Activated naive CD4-positive, alpha-beta T cell treated with anti-CD3 and anti-CD28 coated beads, Interleukin-2, amount 10 ng/mL, durations not matched to agents 7 days and 5 days (primary cell): ENCODE measurements at regions not wholly inside any gene's neighbourhood (a gene's known extent, or its start where the extent isn't known, plus 50 kb on each side); places are given as distances from the start of the nearest gene placed in this dataset.

Source experiments
- CTCF ChIA-PET: fragments of 350-600 bp; sonication (Branson Sonifier 250); formaldehyde crosslinking; loops from one replicate; lab custom pipeline; 2021; ENCODE audit warnings: antibody characterized with exemption; lab: Charles Lee
- DNase-seq: peaks from one replicate; pipeline ENCODE4 v3.0.0-alpha.2; 2020
- H3K27ac Mint-ChIP-seq: one replicate; pipeline ENCODE4 v1.8.0; 2021; ENCODE audit warnings: mild to moderate bottlenecking, moderate library complexity, mixed read lengths
- H3K27me3 Mint-ChIP-seq: one replicate; pipeline ENCODE4 v1.8.0; 2021; ENCODE audit warnings: mild to moderate bottlenecking, mixed read lengths
- H3K36me3 Mint-ChIP-seq: one replicate; pipeline ENCODE4 v1.8.0; 2021; ENCODE audit warnings: mixed read lengths
- H3K4me1 Mint-ChIP-seq: one replicate; pipeline ENCODE4 v1.8.0; 2021; ENCODE audit warnings: mixed read lengths
- H3K4me3 Mint-ChIP-seq: one replicate; pipeline ENCODE4 v1.8.0; 2021; ENCODE audit warnings: mild to moderate bottlenecking, moderate library complexity, mixed read lengths
- H3K9me3 Mint-ChIP-seq: one replicate; pipeline ENCODE4 v1.8.0; 2021; ENCODE audit warnings: mixed read lengths

GRCh38 chr10:78584681-78585080 lies 484.1 kb upstream of the ZMIZ1 start:
- Mint-ChIP-seq H3K27ac (no peak overlapping the region), H3K4me1 (no peaks in the 10 kb centered on the region), H3K4me3 (no peak overlapping the region), H3K9me3 (no peaks in the 10 kb centered on the region), H3K36me3 (no peaks in the 10 kb centered on the region), H3K27me3 (no peaks in the 10 kb centered on the region)
- CTCF ChIA-PET = no interaction called here
- no peak for DNase-seq

GRCh38 chr10:78585952-78586351 lies 482.8 kb upstream of the ZMIZ1 start:
- no peaks in the 10 kb centered on the region for H3K27me3 Mint-ChIP-seq
- no peak overlapping the region for H3K4me3 Mint-ChIP-seq
- H3K9me3 Mint-ChIP-seq = no peaks in the 10 kb centered on the region
- H3K4me1 Mint-ChIP-seq = no peaks in the 10 kb centered on the region
- CTCF ChIA-PET = no interaction called here
- no peak for DNase-seq
- H3K27ac Mint-ChIP-seq = no peak overlapping the region
- no peaks in the 10 kb centered on the region for H3K36me3 Mint-ChIP-seq

- Mint-ChIP-seq H3K4me1 (no peaks in the 10 kb centered on the region), H3K36me3 (no peaks in the 10 kb centered on the region), H3K27ac (no peak overlapping the region), H3K9me3 (no peaks in the 10 kb centered on the region), H3K27me3 (peaks cover 9% of the 10 kb centered on the region), H3K4me3 (no peak overlapping the region)
- no peak for DNase-seq
- CTCF ChIA-PET = no interaction called here
Measured at GRCh38 chr10:78588194-78588811, 480.5 kb upstream of the ZMIZ1 start.

- H3K27me3 Mint-ChIP-seq = peaks cover 10% of the 10 kb centered on the region
- H3K4me3 Mint-ChIP-seq = no peak overlapping the region
- H3K9me3 Mint-ChIP-seq = no peaks in the 10 kb centered on the region
- no peak for DNase-seq
- H3K4me1 Mint-ChIP-seq = no peaks in the 10 kb centered on the region
- no peak overlapping the region for H3K27ac Mint-ChIP-seq
- no peaks in the 10 kb centered on the region for H3K36me3 Mint-ChIP-seq
- CTCF ChIA-PET = interaction anchor here (1.2 kb wide), 1 partner anchor 35 kb away, joined by 3 read pairs; no protein-coding TSS in a partner anchor
Measured at GRCh38 chr10:78589687-78590086, 479.1 kb upstream of the ZMIZ1 start.

- H3K36me3 Mint-ChIP-seq = no peaks in the 10 kb centered on the region
- H3K9me3 Mint-ChIP-seq = no peaks in the 10 kb centered on the region
- CTCF ChIA-PET = no interaction called here
- no peak overlapping the region for H3K27ac Mint-ChIP-seq
- H3K27me3 Mint-ChIP-seq = peaks cover 10% of the 10 kb centered on the region
- no peaks in the 10 kb centered on the region for H3K4me1 Mint-ChIP-seq
- no peak overlapping the region for H3K4me3 Mint-ChIP-seq
- DNase-seq = no peak
Measured at GRCh38 chr10:78591066-78591465, 477.7 kb upstream of the ZMIZ1 start.

GRCh38 chr10:78594559-78595268 lies 474.1 kb upstream of the ZMIZ1 start:
- H3K36me3 Mint-ChIP-seq = no peaks in the 10 kb centered on the region
- H3K4me1 Mint-ChIP-seq = no peaks in the 10 kb centered on the region
- DNase-seq = no peak
- H3K9me3 Mint-ChIP-seq = no peaks in the 10 kb centered on the region
- no peak overlapping the region for H3K27ac Mint-ChIP-seq
- no peak overlapping the region for H3K4me3 Mint-ChIP-seq
- CTCF ChIA-PET = no interaction called here
- peaks cover 20% of the 10 kb centered on the region for H3K27me3 Mint-ChIP-seq

GRCh38 chr10:78595269-78595619 lies 473.5 kb upstream of the ZMIZ1 start:
- no peak overlapping the region for H3K27ac Mint-ChIP-seq
- H3K27me3 Mint-ChIP-seq = peaks cover 20% of the 10 kb centered on the region
- H3K36me3 Mint-ChIP-seq = no peaks in the 10 kb centered on the region
- DNase-seq = no peak
- no peaks in the 10 kb centered on the region for H3K4me1 Mint-ChIP-seq
- no peaks in the 10 kb centered on the region for H3K9me3 Mint-ChIP-seq
- no peak overlapping the region for H3K4me3 Mint-ChIP-seq
- CTCF ChIA-PET = no interaction called here

GRCh38 chr10:78596556-78596955 lies 472.2 kb upstream of the ZMIZ1 start:
- Mint-ChIP-seq H3K27me3 (peaks cover 16% of the 10 kb centered on the region), H3K9me3 (no peaks in the 10 kb centered on the region), H3K36me3 (no peaks in the 10 kb centered on the region), H3K4me3 (no peak overlapping the region), H3K4me1 (no peaks in the 10 kb centered on the region), H3K27ac (no peak overlapping the region)
- CTCF ChIA-PET = no interaction called here
- no peak for DNase-seq

- CTCF ChIA-PET = no interaction called here
- Mint-ChIP-seq H3K27me3 (peaks cover 12% of the 10 kb centered on the region), H3K36me3 (no peaks in the 10 kb centered on the region), H3K27ac (no peak overlapping the region), H3K4me3 (no peak overlapping the region), H3K9me3 (no peaks in the 10 kb centered on the region), H3K4me1 (no peaks in the 10 kb centered on the region)
- DNase-seq = no peak
Measured at GRCh38 chr10:78597796-78598555, 470.8 kb upstream of the ZMIZ1 start.

GRCh38 chr10:78599122-78599853 lies 469.5 kb upstream of the ZMIZ1 start:
- Mint-ChIP-seq H3K36me3 (no peaks in the 10 kb centered on the region), H3K9me3 (no peaks in the 10 kb centered on the region), H3K27me3 (peaks cover 9% of the 10 kb centered on the region), H3K4me1 (no peaks in the 10 kb centered on the region), H3K4me3 (no peak overlapping the region), H3K27ac (no peak overlapping the region)
- CTCF ChIA-PET = no interaction called here
- no peak for DNase-seq

GRCh38 chr10:78600121-78600665 lies 468.6 kb upstream of the ZMIZ1 start:
- Mint-ChIP-seq H3K27me3 (peaks cover 13% of the 10 kb centered on the region), H3K4me1 (no peaks in the 10 kb centered on the region), H3K4me3 (no peak overlapping the region), H3K9me3 (no peaks in the 10 kb centered on the region), H3K36me3 (no peaks in the 10 kb centered on the region), H3K27ac (no peak overlapping the region)
- DNase-seq = no peak
- CTCF ChIA-PET = no interaction called here

GRCh38 chr10:78600740-78601139 lies 468.0 kb upstream of the ZMIZ1 start:
- peaks cover 13% of the 10 kb centered on the region for H3K27me3 Mint-ChIP-seq
- no peaks in the 10 kb centered on the region for H3K36me3 Mint-ChIP-seq
- no peak overlapping the region for H3K27ac Mint-ChIP-seq
- CTCF ChIA-PET = no interaction called here
- DNase-seq = no peak
- H3K4me3 Mint-ChIP-seq = no peak overlapping the region
- no peaks in the 10 kb centered on the region for H3K4me1 Mint-ChIP-seq
- H3K9me3 Mint-ChIP-seq = no peaks in the 10 kb centered on the region

- CTCF ChIA-PET = no interaction called here
- Mint-ChIP-seq H3K27me3 (peaks cover 13% of the 10 kb centered on the region), H3K9me3 (no peaks in the 10 kb centered on the region), H3K4me1 (no peaks in the 10 kb centered on the region), H3K4me3 (no peak overlapping the region), H3K27ac (no peak overlapping the region), H3K36me3 (no peaks in the 10 kb centered on the region)
- DNase-seq = no peak
Measured at GRCh38 chr10:78602201-78602932, 466.4 kb upstream of the ZMIZ1 start.

- H3K27ac Mint-ChIP-seq = no peak overlapping the region
- no peaks in the 10 kb centered on the region for H3K36me3 Mint-ChIP-seq
- no peak overlapping the region for H3K4me3 Mint-ChIP-seq
- peaks cover 4% of the 10 kb centered on the region for H3K9me3 Mint-ChIP-seq
- H3K27me3 Mint-ChIP-seq = peaks cover 3% of the 10 kb centered on the region
- H3K4me1 Mint-ChIP-seq = no peaks in the 10 kb centered on the region
- no peak for DNase-seq
- CTCF ChIA-PET = no interaction called here
Measured at GRCh38 chr10:78604286-78604685, 464.5 kb upstream of the ZMIZ1 start.
